ENCODE measurements at regions not wholly inside any gene's neighbourhood (a gene's known extent, or its start where the extent isn't known, plus 50 kb on each side); places are given as distances from the start of the nearest gene placed in this dataset.

DNA sequence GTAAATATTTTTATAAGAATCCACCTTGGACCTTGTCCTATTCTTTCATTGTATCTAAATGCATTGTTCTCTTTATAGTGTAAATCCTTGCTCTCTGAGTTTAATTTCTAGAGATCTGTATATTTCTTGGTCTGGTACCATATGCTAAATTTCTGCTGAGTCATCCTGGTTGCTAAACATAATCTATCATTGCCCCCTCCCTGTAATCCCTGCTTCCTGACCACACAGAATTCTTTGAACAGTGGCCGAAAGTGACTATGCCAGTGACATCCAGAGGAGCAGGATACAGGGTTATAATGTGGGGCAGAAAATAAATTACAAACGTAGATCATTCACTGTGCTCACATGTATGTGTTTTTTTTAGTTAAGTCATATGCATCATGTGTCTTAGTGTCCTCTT is 143.1 kb downstream of the DIPK2A start:
- Histone ChIP-seq H3K79me2 (ENCODE audit: control insufficient read depth, low read length) (no peaks in the 10 kb centered on the region), H3K4me3 (ENCODE audit: low read length) (no peak overlapping the region), H3K27ac (ENCODE audit: low read depth, low read length) (no peak overlapping the region), H3K9me2 (replicated peaks; ENCODE audit: control insufficient read depth, low read length) (no peaks in the 10 kb centered on the region), H4K20me1 (ENCODE audit: control insufficient read depth, insufficient read depth, low read depth, low read length) (no peaks in the 10 kb centered on the region), H3K4me1 (ENCODE audit: control insufficient read depth, low read length) (no peaks in the 10 kb centered on the region), H3F3A (ENCODE audit: control insufficient read depth, insufficient read depth) (no peaks in the 10 kb centered on the region), H3K36me3 (ENCODE audit: control insufficient read depth, low read length) (no peaks in the 10 kb centered on the region), H3K9me3 (ENCODE audit: control insufficient read depth, insufficient read depth, low read length) (no peaks in the 10 kb centered on the region), H3K4me2 (ENCODE audit: low read length) (no peak overlapping the region), H3K27me3 (ENCODE audit: control insufficient read depth, low read length) (no peaks in the 10 kb centered on the region)
- TF ChIP-seq EZH2phosphoT487 (IDR thresholded peaks at IDR 0.05; ENCODE audit: borderline replicate concordance, low read length), result no peak
- TF ChIP-seq, protein P1, sequence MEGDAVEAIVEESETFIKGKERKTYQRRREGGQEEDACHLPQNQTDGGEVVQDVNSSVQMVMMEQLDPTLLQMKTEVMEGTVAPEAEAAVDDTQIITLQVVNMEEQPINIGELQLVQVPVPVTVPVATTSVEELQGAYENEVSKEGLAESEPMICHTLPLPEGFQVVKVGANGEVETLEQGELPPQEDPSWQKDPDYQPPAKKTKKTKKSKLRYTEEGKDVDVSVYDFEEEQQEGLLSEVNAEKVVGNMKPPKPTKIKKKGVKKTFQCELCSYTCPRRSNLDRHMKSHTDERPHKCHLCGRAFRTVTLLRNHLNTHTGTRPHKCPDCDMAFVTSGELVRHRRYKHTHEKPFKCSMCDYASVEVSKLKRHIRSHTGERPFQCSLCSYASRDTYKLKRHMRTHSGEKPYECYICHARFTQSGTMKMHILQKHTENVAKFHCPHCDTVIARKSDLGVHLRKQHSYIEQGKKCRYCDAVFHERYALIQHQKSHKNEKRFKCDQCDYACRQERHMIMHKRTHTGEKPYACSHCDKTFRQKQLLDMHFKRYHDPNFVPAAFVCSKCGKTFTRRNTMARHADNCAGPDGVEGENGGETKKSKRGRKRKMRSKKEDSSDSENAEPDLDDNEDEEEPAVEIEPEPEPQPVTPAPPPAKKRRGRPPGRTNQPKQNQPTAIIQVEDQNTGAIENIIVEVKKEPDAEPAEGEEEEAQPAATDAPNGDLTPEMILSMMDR (IDR thresholded peaks at IDR 0.05; ENCODE audit: low read depth, low read length, poor library complexity, severe bottlenecking), result no peak

DNA sequence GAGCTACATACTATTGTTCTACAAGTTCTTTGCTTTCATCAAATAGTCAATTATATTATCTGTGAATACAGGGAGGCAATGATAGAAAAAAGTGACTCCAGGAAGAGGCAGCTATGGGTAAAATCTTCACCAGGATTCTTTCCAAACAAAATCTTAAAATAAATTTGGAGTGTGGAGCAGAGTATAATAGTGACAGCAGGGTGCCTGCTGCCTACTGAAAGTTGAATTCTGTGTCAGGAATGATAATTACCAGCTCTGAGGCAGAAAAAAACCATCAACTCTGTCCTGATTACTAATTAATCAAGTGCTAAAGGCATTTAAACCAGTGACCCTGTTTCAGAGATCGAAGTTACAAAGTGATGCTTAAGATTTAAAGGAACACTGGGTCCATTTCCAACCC is 148.0 kb downstream of the DIPK2A start:
- H3K9me2 ChIP-seq (replicated peaks; ENCODE audit: control insufficient read depth, low read length), result no peaks in the 10 kb centered on the region
- no peak overlapping the region for H3K27ac ChIP-seq (ENCODE audit: low read depth, low read length)
- no peaks in the 10 kb centered on the region for H3K4me1 ChIP-seq (ENCODE audit: control insufficient read depth, low read length)
- no peaks in the 10 kb centered on the region for H3K27me3 ChIP-seq (ENCODE audit: control insufficient read depth, low read length)
- H3F3A ChIP-seq (ENCODE audit: control insufficient read depth, insufficient read depth), result no peaks in the 10 kb centered on the region
- TF ChIP-seq, protein P1 (IDR thresholded peaks at IDR 0.05; ENCODE audit: low read depth, low read length, poor library complexity, severe bottlenecking), result no peak
- TF ChIP-seq EZH2phosphoT487 (IDR thresholded peaks at IDR 0.05; ENCODE audit: borderline replicate concordance, low read length), result no peak
- no peak overlapping the region for H3K4me3 ChIP-seq (ENCODE audit: low read length)
- H3K4me2 ChIP-seq (ENCODE audit: low read length), result no peak overlapping the region
- H3K9me3 ChIP-seq (ENCODE audit: control insufficient read depth, insufficient read depth, low read length), result no peaks in the 10 kb centered on the region
- no peaks in the 10 kb centered on the region for H3K36me3 ChIP-seq (ENCODE audit: control insufficient read depth, low read length)
- no peaks in the 10 kb centered on the region for H4K20me1 ChIP-seq (ENCODE audit: control insufficient read depth, insufficient read depth, low read depth, low read length)
- no peaks in the 10 kb centered on the region for H3K79me2 ChIP-seq (ENCODE audit: control insufficient read depth, low read length)

DNA sequence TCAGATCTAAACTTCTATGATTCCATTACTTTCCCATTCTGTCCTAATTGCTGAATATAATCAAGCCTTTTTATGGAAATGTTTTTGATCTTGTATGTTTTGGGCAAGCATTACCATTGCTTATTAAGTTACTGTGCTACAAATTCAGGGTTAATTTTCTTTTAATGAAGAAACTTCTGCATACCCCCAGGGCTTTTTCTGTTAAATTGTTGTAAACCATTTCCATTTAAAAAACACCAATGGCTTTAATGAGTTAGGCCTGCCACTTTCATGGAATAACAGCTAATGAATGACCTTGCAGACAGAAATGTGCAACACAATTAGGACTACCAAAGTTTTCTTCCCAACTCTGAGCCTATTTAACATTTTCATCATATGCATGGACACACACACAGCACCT is 150.0 kb downstream of the DIPK2A start:
- no peaks in the 10 kb centered on the region for H3K4me1 ChIP-seq (ENCODE audit: control insufficient read depth, low read length)
- H3K4me2 ChIP-seq (ENCODE audit: low read length), result no peak overlapping the region
- TF ChIP-seq, protein P1 (IDR thresholded peaks at IDR 0.05; ENCODE audit: low read depth, low read length, poor library complexity, severe bottlenecking), result no peak
- no peak for TF ChIP-seq EZH2phosphoT487 (IDR thresholded peaks at IDR 0.05; ENCODE audit: borderline replicate concordance, low read length)
- H3K27ac ChIP-seq (ENCODE audit: low read depth, low read length), result no peak overlapping the region
- H3K79me2 ChIP-seq (ENCODE audit: control insufficient read depth, low read length), result no peaks in the 10 kb centered on the region
- H3K27me3 ChIP-seq (ENCODE audit: control insufficient read depth, low read length), result no peaks in the 10 kb centered on the region
- H4K20me1 ChIP-seq (ENCODE audit: control insufficient read depth, insufficient read depth, low read depth, low read length), result no peaks in the 10 kb centered on the region
- H3K4me3 ChIP-seq (ENCODE audit: low read length), result no peak overlapping the region
- no peaks in the 10 kb centered on the region for H3F3A ChIP-seq (ENCODE audit: control insufficient read depth, insufficient read depth)
- H3K36me3 ChIP-seq (ENCODE audit: control insufficient read depth, low read length), result no peaks in the 10 kb centered on the region
- no peaks in the 10 kb centered on the region for H3K9me2 ChIP-seq (replicated peaks; ENCODE audit: control insufficient read depth, low read length)
- H3K9me3 ChIP-seq (ENCODE audit: control insufficient read depth, insufficient read depth, low read length), result no peaks in the 10 kb centered on the region

DNA sequence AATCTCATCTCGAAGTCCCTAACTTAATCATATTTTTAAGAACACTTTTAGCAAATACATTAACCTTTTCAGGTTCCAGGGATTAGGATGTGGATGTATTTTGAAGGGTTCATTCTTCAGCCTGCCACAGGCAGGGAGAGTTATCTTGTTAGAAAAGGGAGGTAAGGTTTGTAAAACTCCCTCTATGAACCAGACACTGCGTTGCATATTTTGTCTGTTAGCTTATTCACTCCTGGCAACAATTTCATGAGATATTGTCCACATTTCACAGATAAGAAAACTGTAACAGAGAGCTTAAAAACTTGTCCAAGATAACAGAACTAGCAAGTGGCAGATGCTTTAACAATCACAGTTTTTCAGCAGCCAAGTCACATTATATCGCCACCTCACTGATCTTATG is 155.4 kb downstream of the DIPK2A start:
- Histone ChIP-seq H4K20me1 (ENCODE audit: control insufficient read depth, insufficient read depth, low read depth, low read length) (no peaks in the 10 kb centered on the region), H3F3A (ENCODE audit: control insufficient read depth, insufficient read depth) (no peaks in the 10 kb centered on the region)
- TF ChIP-seq EZH2phosphoT487 (IDR thresholded peaks at IDR 0.05; ENCODE audit: borderline replicate concordance, low read length), result no peak
- TF ChIP-seq, protein P1 (IDR thresholded peaks at IDR 0.05; ENCODE audit: low read depth, low read length, poor library complexity, severe bottlenecking), result no peak

More for the DNA sequence above, 155.4 kb downstream of the DIPK2A start:
- Histone ChIP-seq H3K27me3 (ENCODE audit: control insufficient read depth, low read length) (no peaks in the 10 kb centered on the region), H3K79me2 (ENCODE audit: control insufficient read depth, low read length) (no peaks in the 10 kb centered on the region), H3K4me3 (ENCODE audit: low read length) (no peak overlapping the region), H3K36me3 (ENCODE audit: control insufficient read depth, low read length) (no peaks in the 10 kb centered on the region), H3K9me3 (ENCODE audit: control insufficient read depth, insufficient read depth, low read length) (no peaks in the 10 kb centered on the region), H3K4me2 (ENCODE audit: low read length) (no peak overlapping the region), H3K27ac (ENCODE audit: low read depth, low read length) (no peak overlapping the region), H3K9me2 (replicated peaks; ENCODE audit: control insufficient read depth, low read length) (no peaks in the 10 kb centered on the region), H3K4me1 (ENCODE audit: control insufficient read depth, low read length) (no peaks in the 10 kb centered on the region)

All from DOHH2 (cell line).